Tibial nerve (tissue), 4 donors: ENCODE measurements at regions not wholly inside any gene's neighbourhood (a gene's known extent, or its start where the extent isn't known, plus 50 kb on each side); places are given as distances from the start of the nearest gene placed in this dataset.

Experiments
- CTCF ChIP-seq, 5 experiments: fragments of 200-600 bp in 3 of 5; fragments of 450-650 bp in 2 of 5; sonication (generic) in 3 of 5; IDR thresholded peaks; one replicate each; pipeline ENCODE4 v1.5.1; 2016 to 2019; ENCODE audit warnings: antibody characterized with exemption in 5 of 5, mild to moderate bottlenecking in 3 of 5, moderate library complexity in 2 of 5
- EP300 ChIP-seq, 2 donors: sonication (generic); formaldehyde crosslinking; IDR thresholded peaks; one replicate each; pipeline ENCODE4 v1.6.1; 2017; ENCODE audit warnings: antibody characterized with exemption in 2 of 2, mild to moderate bottlenecking in 1 of 2
- POLR2A ChIP-seq, 2 donors: fragments of 450-650 bp; IDR thresholded peaks; one replicate each; pipeline ENCODE4 v1.6.1; 2017; ENCODE audit warnings: antibody characterized with exemption in 2 of 2, mild to moderate bottlenecking in 2 of 2, moderate library complexity in 2 of 2

- TF ChIP-seq CTCF (IDR thresholded peaks at IDR 0.05) (no peak), POLR2A (IDR thresholded peaks at IDR 0.05) (no peak), EP300 (IDR thresholded peaks at IDR 0.05) (no peak)
These were observed 440.0 kb upstream of the MPDZ start for GRCh38 chr9:13719446-13719845.
